Mucosa of descending colon (tissue), 3 donors: ENCODE measurements at regions not wholly inside any gene's neighbourhood (a gene's known extent, or its start where the extent isn't known, plus 50 kb on each side); places are given as distances from the start of the nearest gene placed in this dataset.

ENCODE experiments used
- ATAC-seq: fragments of 200-7000 bp; cut with Tn5 transposase; one replicate; pipeline ENCODE4 v1.9.1; 2020; ENCODE audit warnings: mild to moderate bottlenecking, moderate library complexity
- DNase-seq, 3 donors: peaks; one replicate each; pipeline ENCODE4 v3.0.0-alpha.2; 2020
- H3K36me3 ChIP-seq: fragments of 200-600 bp; one replicate; pipeline ENCODE4 v1.8.0; 2021; ENCODE audit warnings: low read depth, mild to moderate bottlenecking
- H3K4me1 ChIP-seq: fragments of 200-600 bp; one replicate; pipeline ENCODE4 v1.8.0; 2021; ENCODE audit warnings: low read depth, mild to moderate bottlenecking
- H3K4me3 ChIP-seq: fragments of 200-600 bp; one replicate; pipeline ENCODE4 v1.8.0; 2021; ENCODE audit warnings: mild to moderate bottlenecking
- H3K9me3 ChIP-seq: fragments of 200-600 bp; one replicate; pipeline ENCODE4 v1.8.0; 2021; ENCODE audit warnings: mild to moderate bottlenecking
- CTCF ChIP-seq: fragments of 200-600 bp; IDR thresholded peaks from one replicate; pipeline ENCODE4 v1.8.0; 2022; ENCODE audit warnings: antibody characterized with exemption, mild to moderate bottlenecking
- intact Hi-C, 2 donors: fragments of 100-400 bp; cut with DNase I in 1 of 2; cut with micrococcal nuclease in 1 of 2; formaldehyde crosslinking; loops; one replicate each; pipeline versions ENCODE4 v1.11.0 to v1.11.1; 2022; cut with DNase I, micrococcal nuclease
- donor health status: DM: no; HTN: no; CAD: no; lungs with moderate emphysema.
- donor health status: DM: no; HTN: no; CAD: no.
- donor health status: DM: no; HTN: yes; CAD: no.

GRCh38 chr18:23330423-23330822 is 122.7 kb upstream of the RIOK3 start:
- H3K36me3 ChIP-seq, result no peaks in the 10 kb centered on the region
- TF ChIP-seq CTCF, result no peak
- DNase-seq (no peak), ATAC-seq (peak; percentile 31)
- intact Hi-C loops, result no loop called here
- no peaks in the 10 kb centered on the region for H3K9me3 ChIP-seq
- no peaks in the 10 kb centered on the region for H3K4me1 ChIP-seq
- no peak overlapping the region for H3K4me3 ChIP-seq

GRCh38 chr18:23331091-23331920 is 121.8 kb upstream of the RIOK3 start:
- H3K9me3 ChIP-seq, result no peaks in the 10 kb centered on the region
- H3K36me3 ChIP-seq, result no peaks in the 10 kb centered on the region
- ATAC-seq (peak; percentile 83), DNase-seq (peak in 2 of 3 donors; percentile 38 to 60)
- TF ChIP-seq CTCF, result no peak
- H3K4me1 ChIP-seq, result no peaks in the 10 kb centered on the region
- intact Hi-C loops, result no loop called here
- no peak overlapping the region for H3K4me3 ChIP-seq

- Histone ChIP-seq H3K4me3 (no peak overlapping the region), H3K36me3 (no peaks in the 10 kb centered on the region), H3K4me1 (no peaks in the 10 kb centered on the region), H3K9me3 (no peaks in the 10 kb centered on the region)
- intact Hi-C loops, result no loop called here
- DNase-seq (no peak), ATAC-seq (no peak)
- TF ChIP-seq CTCF, result no peak
These were observed 120.7 kb upstream of the RIOK3 start for GRCh38 chr18:23332356-23332755.

- no peak for DNase-seq
- Histone ChIP-seq H3K4me3 (no peak overlapping the region), H3K9me3 (no peaks in the 10 kb centered on the region), H3K36me3 (no peaks in the 10 kb centered on the region), H3K4me1 (no peaks in the 10 kb centered on the region)
- intact Hi-C loops, result no loop called here
- no peak for TF ChIP-seq CTCF
- no peak for ATAC-seq
These were observed 119.3 kb upstream of the RIOK3 start for GRCh38 chr18:23333827-23334226.

- H3K9me3 ChIP-seq, result no peaks in the 10 kb centered on the region
- no peak for ATAC-seq
- intact Hi-C loops, result no loop called here
- H3K4me3 ChIP-seq, result no peak overlapping the region
- no peak for DNase-seq
- H3K4me1 ChIP-seq, result no peaks in the 10 kb centered on the region
- TF ChIP-seq CTCF, result no peak
- no peaks in the 10 kb centered on the region for H3K36me3 ChIP-seq
These were observed 118.5 kb upstream of the RIOK3 start for GRCh38 chr18:23334569-23334968.
